ENCODE measurements at regions not wholly inside any gene's neighbourhood (a gene's known extent, or its start where the extent isn't known, plus 50 kb on each side); places are given as distances from the start of the nearest gene placed in this dataset.
A peak's percentile ranks its signal among the peaks of the same experiment; 100 is the strongest.
"Not testable (repeated sequence)": the region's sequence is repeated elsewhere in the genome, so short reads cannot be mapped to it uniquely, and the experiment has no call there.

- not testable (repeated sequence) for DNase-seq
These were observed 890.1 kb upstream of the MANEA start for GRCh38 chr6:94687255-94687654.

- no peak for DNase-seq
These were observed 893.9 kb upstream of the MANEA start for GRCh38 chr6:94683409-94683808.

GRCh38 chr6:94680669-94681212, 896.6 kb upstream of the MANEA start:
- no peak for DNase-seq

- DNase-seq = no peak
These were observed 904.1 kb upstream of the MANEA start for GRCh38 chr6:94673251-94673650.

- no peak for DNase-seq
These were observed 907.3 kb upstream of the MANEA start for GRCh38 chr6:94670017-94670416.

- no peak for DNase-seq
These were observed 908.5 kb upstream of the MANEA start for GRCh38 chr6:94668876-94669275.

- no peak for DNase-seq
These were observed 918.4 kb upstream of the MANEA start for GRCh38 chr6:94658929-94659328.

GRCh38 chr6:94651239-94651638, 926.1 kb upstream of the MANEA start:
- no peak for DNase-seq

GRCh38 chr6:94645191-94645590, 932.1 kb upstream of the MANEA start:
- DNase-seq = no peak

- DNase-seq = no peak
These were observed 937.8 kb upstream of the MANEA start for GRCh38 chr6:94639564-94639963.

GRCh38 chr6:94636780-94637385, 940.5 kb upstream of the MANEA start:
- DNase-seq = no peak

GRCh38 chr6:94623586-94623985, 953.7 kb upstream of the MANEA start:
- DNase-seq = no peak

- DNase-seq = no peak
These were observed 954.6 kb upstream of the MANEA start for GRCh38 chr6:94622783-94623182.

GRCh38 chr6:94600636-94601035, 976.7 kb upstream of the MANEA start:
- no peak for DNase-seq

- no peak for DNase-seq
These were observed 979.8 kb upstream of the MANEA start for GRCh38 chr6:94597487-94597886.

GRCh38 chr6:94590416-94590815, 986.9 kb upstream of the MANEA start:
- DNase-seq = no peak

- DNase-seq = no peak
These were observed 989.0 kb upstream of the MANEA start for GRCh38 chr6:94588301-94588700.

- DNase-seq = no peak
These were observed 993.1 kb upstream of the MANEA start for GRCh38 chr6:94584211-94584610.

GRCh38 chr6:94570581-94570980, 1006.8 kb upstream of the MANEA start:
- peak; percentile 33 for DNase-seq

- DNase-seq = no peak
These were observed 1014.5 kb upstream of the MANEA start for GRCh38 chr6:94562846-94563245.

- DNase-seq = no peak
These were observed 1017.4 kb upstream of the MANEA start for GRCh38 chr6:94559829-94560537.

- DNase-seq = not testable (repeated sequence)
These were observed 1020.1 kb upstream of the MANEA start for GRCh38 chr6:94557207-94557606.

GRCh38 chr6:94548201-94548600, 1029.1 kb upstream of the MANEA start:
- no peak for DNase-seq

GRCh38 chr6:94535798-94536197, 1041.5 kb upstream of the MANEA start:
- no peak for DNase-seq

Measured in midbrain (tissue), 1 donor.